ENCODE measurements at regions not wholly inside any gene's neighbourhood (a gene's known extent, or its start where the extent isn't known, plus 50 kb on each side); places are given as distances from the start of the nearest gene placed in this dataset.
A peak's percentile ranks its signal among the peaks of the same experiment; 100 is the strongest.

GRCh38 chr1:218164111-218164929, 120.8 kb upstream of the RRP15 start:
- DNase-seq = peak; percentile 3

DNA sequence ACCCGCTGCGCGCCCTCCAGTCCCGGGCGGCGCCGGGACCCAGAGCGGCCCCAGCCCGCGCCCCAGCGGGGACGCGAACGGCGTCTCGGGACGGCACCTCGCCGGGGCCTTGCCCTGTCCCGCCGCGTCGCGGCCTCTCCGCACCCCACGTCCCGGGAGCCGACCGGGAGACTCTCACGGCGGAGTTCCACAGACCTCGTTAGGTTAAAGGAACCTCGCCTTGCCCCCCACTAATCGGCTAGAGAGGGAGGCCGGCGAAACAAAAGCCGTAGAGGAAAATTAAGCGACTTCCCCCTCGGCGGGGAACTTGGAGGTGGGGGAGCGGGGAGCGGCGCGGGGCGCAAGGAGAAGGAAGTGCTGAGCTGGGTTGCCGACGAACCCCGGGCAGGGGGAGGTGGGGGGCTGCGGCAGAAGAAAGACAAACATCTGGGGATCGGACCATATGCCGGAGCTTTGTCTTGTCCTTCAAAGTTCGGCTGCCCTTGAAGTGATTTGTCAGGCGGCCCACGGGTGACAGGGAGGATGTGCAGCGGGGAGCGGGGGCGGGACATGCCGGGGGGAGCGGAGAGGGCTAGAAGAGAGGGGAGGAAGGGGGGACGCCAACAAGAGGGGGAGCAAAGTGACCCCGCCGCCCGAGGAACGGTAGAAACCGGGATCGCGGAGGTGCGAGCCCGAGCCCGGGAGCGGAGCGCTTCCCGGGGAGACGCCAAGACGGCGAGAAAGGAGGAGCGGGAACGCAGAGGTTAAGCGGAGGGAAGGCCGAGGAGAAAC, 120.0 kb upstream of the RRP15 start:
- peak; percentile 6 for DNase-seq

DNA sequence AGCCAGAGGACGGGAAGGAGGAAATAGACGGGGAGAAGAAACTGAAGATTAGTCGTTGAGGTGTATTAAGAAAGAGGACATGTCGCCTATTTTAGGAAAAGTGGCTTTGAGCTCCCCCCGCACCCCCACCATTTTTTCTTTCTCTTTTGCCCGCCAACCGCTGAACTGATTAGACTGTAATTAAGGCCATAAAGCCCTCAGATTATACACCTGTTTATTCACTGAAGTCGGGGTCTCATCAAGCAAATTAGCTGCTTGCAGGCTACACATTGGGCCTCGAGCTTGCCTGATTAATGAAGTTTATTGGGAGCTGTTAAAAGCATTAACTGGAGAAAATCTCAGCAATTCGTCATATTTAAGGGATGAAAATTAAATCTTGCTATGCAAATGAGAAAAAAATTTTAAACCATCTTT, 119.4 kb upstream of the RRP15 start:
- no peak for DNase-seq

GRCh38 chr1:218166268-218166945, 118.7 kb upstream of the RRP15 start:
- no peak for DNase-seq

GRCh38 chr1:218171302-218171893, 113.7 kb upstream of the RRP15 start:
- no peak for DNase-seq

- no peak for DNase-seq
These were observed 102.6 kb upstream of the RRP15 start for GRCh38 chr1:218182455-218182854.

DNA sequence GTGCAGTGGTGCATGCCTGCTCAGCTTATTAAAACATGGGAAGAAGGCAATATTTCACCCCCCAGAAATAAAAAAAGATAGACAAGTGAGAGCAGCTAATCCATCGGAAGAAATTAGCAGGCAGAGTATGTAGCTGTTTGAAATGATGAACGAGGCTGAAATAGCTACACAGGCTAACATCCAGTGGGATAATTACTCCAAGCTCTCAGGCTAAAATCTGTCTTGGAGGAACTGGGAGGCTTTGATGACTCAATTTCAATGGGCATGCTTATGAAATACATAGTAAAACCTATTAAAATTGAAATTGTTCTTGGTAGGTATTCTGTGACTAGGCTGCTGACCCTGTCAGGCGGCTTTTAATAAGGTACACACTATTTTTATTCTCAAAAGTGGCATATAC, 84.1 kb upstream of the RRP15 start:
- DNase-seq = no peak

DNA sequence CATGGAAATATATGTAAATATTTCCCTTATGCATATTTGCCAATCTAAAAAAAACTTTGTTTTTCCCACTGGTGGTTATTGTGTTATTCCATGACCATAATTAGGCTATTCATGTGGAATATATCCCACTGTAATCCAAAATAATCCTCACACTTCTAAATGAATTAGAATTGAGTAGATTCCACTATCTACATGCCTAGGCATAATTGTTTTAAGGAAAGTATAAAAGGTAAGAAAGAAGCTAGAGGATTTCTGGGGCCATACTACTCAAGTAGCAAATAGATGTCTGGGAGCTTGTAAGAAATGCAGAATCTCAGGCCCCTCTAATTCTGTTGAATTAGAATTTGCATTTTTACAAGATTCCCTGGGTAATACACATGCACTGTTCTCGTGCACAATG, 83.5 kb upstream of the RRP15 start:
- DNase-seq = no peak

DNA sequence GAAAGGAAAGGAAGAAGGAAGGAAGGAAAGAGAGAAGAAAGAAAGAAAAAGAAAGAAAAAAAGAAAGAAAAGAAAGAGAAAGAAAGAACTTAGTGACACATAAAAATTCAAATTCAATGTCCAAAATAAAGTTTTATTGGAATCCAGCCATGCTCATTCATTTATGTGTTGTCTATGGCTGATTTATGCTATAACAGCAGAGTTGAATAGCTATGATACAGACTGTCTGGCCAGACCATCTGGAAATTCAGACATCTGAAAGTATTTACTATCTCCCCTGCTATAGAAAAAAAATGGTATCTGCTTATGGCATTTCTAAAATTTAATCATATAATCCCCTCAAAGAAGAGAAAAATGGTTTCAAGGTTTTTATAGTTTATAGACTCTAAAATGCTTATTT, 79.4 kb upstream of the RRP15 start:
- no peak for DNase-seq

GRCh38 chr1:218207194-218207593, 77.9 kb upstream of the RRP15 start:
- no peak for DNase-seq

GRCh38 chr1:218209351-218209861, 75.7 kb upstream of the RRP15 start:
- DNase-seq = no peak

GRCh38 chr1:218211241-218211640, 73.9 kb upstream of the RRP15 start:
- no peak for DNase-seq

- DNase-seq = no peak
These were observed 68.1 kb upstream of the RRP15 start for GRCh38 chr1:218217040-218217439.

- no peak for DNase-seq
These were observed 65.6 kb upstream of the RRP15 start for GRCh38 chr1:218219460-218219859.

GRCh38 chr1:218224101-218224500, 61.0 kb upstream of the RRP15 start:
- DNase-seq = no peak

GRCh38 chr1:218226005-218226404, 59.1 kb upstream of the RRP15 start:
- no peak for DNase-seq
